Karpas-422 (cell line): ENCODE measurements at regions not wholly inside any gene's neighbourhood (a gene's known extent, or its start where the extent isn't known, plus 50 kb on each side); places are given as distances from the start of the nearest gene placed in this dataset.
"Not testable (repeated sequence)": the region's sequence is repeated elsewhere in the genome, so short reads cannot be mapped to it uniquely, and the experiment has no call there.

Source experiments
- DNase-seq: peaks from one replicate; pipeline ENCODE4 v3.0.0-alpha.2; 2015
- H2AFZ ChIP-seq: fragments of 200-600 bp; sonication (generic); 2 replicates; pipeline ENCODE4 v1.6.1; 2014; ENCODE audit warnings: antibody characterized with exemption, low read length, mixed read lengths
- H3K27ac ChIP-seq: fragments of 200-600 bp; sonication (generic); 2 replicates; pipeline ENCODE4 v1.5.1; 2014; ENCODE audit warnings: mild to moderate bottlenecking, low read length, moderate library complexity
- H3K27me3 ChIP-seq: fragments of 200-600 bp; sonication (generic); 2 replicates; pipeline ENCODE4 v1.6.1; 2014; ENCODE audit warnings: low read length, mixed read lengths
- H3K36me3 ChIP-seq: fragments of 200-600 bp; sonication (generic); 2 replicates; pipeline ENCODE4 v1.6.1; 2014; ENCODE audit warnings: low read length, mixed read lengths; ENCODE audit not compliant: insufficient read depth
- H3K4me1 ChIP-seq: fragments of 200-600 bp; sonication (generic); 2 replicates; pipeline ENCODE4 v1.6.1; 2014; ENCODE audit warnings: mild to moderate bottlenecking, low read length, mixed read lengths
- H3K4me2 ChIP-seq: fragments of 200-600 bp; sonication (generic); 2 replicates; pipeline ENCODE4 v1.6.1; 2014; ENCODE audit warnings: low read length, low read depth, mild to moderate bottlenecking; ENCODE audit not compliant: poor library complexity, severe bottlenecking
- H3K4me3 ChIP-seq: fragments of 200-600 bp; sonication (generic); 2 replicates; pipeline ENCODE4 v1.5.1; 2014; ENCODE audit warnings: mild to moderate bottlenecking, antibody characterized with exemption, low read length, mixed read lengths
- H3K79me2 ChIP-seq: fragments of 200-600 bp; sonication (generic); 2 replicates; pipeline ENCODE4 v1.6.1; 2014; ENCODE audit warnings: mild to moderate bottlenecking, low read length, mixed read lengths
- H3K9ac ChIP-seq: fragments of 200-600 bp; sonication (generic); 2 replicates; pipeline ENCODE4 v1.6.0; 2014; ENCODE audit warnings: low read length
- H3K9me2 ChIP-seq: fragments of 200-600 bp; sonication (generic), shearing (Covaris generic); replicated peaks from 2 replicates; pipeline ENCODE4 v1.6.0; 2014; ENCODE audit warnings: mild to moderate bottlenecking, low read length, moderate library complexity; ENCODE audit not compliant: insufficient read depth
- H3K9me3 ChIP-seq: fragments of 300-700, 200-600 bp; sonication (generic); 2 replicates; pipeline ENCODE4 v1.6.1; 2014; ENCODE audit warnings: low read length, mixed read lengths
- H4K20me1 ChIP-seq: fragments of 200-600 bp; sonication (generic); 2 replicates; pipeline ENCODE4 v1.6.1; 2014; ENCODE audit warnings: mild to moderate bottlenecking, antibody characterized with exemption, low read length, low read depth; ENCODE audit not compliant: insufficient read depth

GRCh38 chr3:134713671-134714070, 62.8 kb upstream of the KY start:
- Histone ChIP-seq H2AFZ (no peak overlapping the region), H3K4me2 (no peak overlapping the region)

GRCh38 chr3:134718726-134719125, 67.9 kb upstream of the KY start:
- H3K4me2 ChIP-seq: no peak overlapping the region
- no peak for DNase-seq
- no peaks in the 10 kb centered on the region for H3K9me3 ChIP-seq
- H3K36me3 ChIP-seq: no peaks in the 10 kb centered on the region
- H3K9ac ChIP-seq: no peak overlapping the region
- no peak overlapping the region for H3K27ac ChIP-seq
- H3K4me1 ChIP-seq: peaks cover 2% of the 10 kb centered on the region; the same call in 1 of the 2 replicates
- H2AFZ ChIP-seq: no peak overlapping the region
- H3K79me2 ChIP-seq: no peaks in the 10 kb centered on the region
- H3K9me2 ChIP-seq: no peaks in the 10 kb centered on the region
- no peak overlapping the region for H3K4me3 ChIP-seq
- H4K20me1 ChIP-seq: no peaks in the 10 kb centered on the region
- no peaks in the 10 kb centered on the region for H3K27me3 ChIP-seq

More at GRCh38 chr3:134713671-134714070, 62.8 kb upstream of the KY start:
- Histone ChIP-seq H3K9me2 (no peaks in the 10 kb centered on the region), H3K79me2 (no peaks in the 10 kb centered on the region), H3K36me3 (no peaks in the 10 kb centered on the region), H3K4me1 (peaks cover 6% of the 10 kb centered on the region), H4K20me1 (no peaks in the 10 kb centered on the region), H3K27me3 (no peaks in the 10 kb centered on the region), H3K27ac (no peak overlapping the region), H3K9me3 (no peaks in the 10 kb centered on the region), H3K9ac (no peak overlapping the region), H3K4me3 (no peak overlapping the region)
- peak; percentile 53 for DNase-seq

GRCh38 chr3:134721214-134721613, 70.4 kb upstream of the KY start:
- DNase-seq: no peak
- H3K9me3 ChIP-seq: no peaks in the 10 kb centered on the region
- H3K4me2 ChIP-seq: no peak overlapping the region
- no peaks in the 10 kb centered on the region for H3K9me2 ChIP-seq
- no peak overlapping the region for H2AFZ ChIP-seq
- no peaks in the 10 kb centered on the region for H3K79me2 ChIP-seq
- H3K36me3 ChIP-seq: no peaks in the 10 kb centered on the region
- no peaks in the 10 kb centered on the region for H4K20me1 ChIP-seq
- H3K4me3 ChIP-seq: no peak overlapping the region
- H3K9ac ChIP-seq: no peak overlapping the region
- no peaks in the 10 kb centered on the region for H3K4me1 ChIP-seq
- no peaks in the 10 kb centered on the region for H3K27me3 ChIP-seq
- no peak overlapping the region for H3K27ac ChIP-seq

GRCh38 chr3:134722969-134723368, 72.1 kb upstream of the EPHB1 start:
- no peaks in the 10 kb centered on the region for H4K20me1 ChIP-seq
- H2AFZ ChIP-seq: no peak overlapping the region

GRCh38 chr3:134729649-134730048, 65.4 kb upstream of the EPHB1 start:
- Histone ChIP-seq H4K20me1 (no peaks in the 10 kb centered on the region), H3K4me3 (no peak overlapping the region), H3K27me3 (no peaks in the 10 kb centered on the region), H3K9me2 (no peaks in the 10 kb centered on the region), H3K27ac (no peak overlapping the region), H3K36me3 (no peaks in the 10 kb centered on the region), H3K79me2 (no peaks in the 10 kb centered on the region), H2AFZ (no peak overlapping the region), H3K9me3 (no peaks in the 10 kb centered on the region), H3K4me2 (no peak overlapping the region), H3K4me1 (no peaks in the 10 kb centered on the region), H3K9ac (no peak overlapping the region)
- DNase-seq: no peak

More at GRCh38 chr3:134722969-134723368, 72.1 kb upstream of the EPHB1 start:
- H3K4me3 ChIP-seq: no peak overlapping the region
- H3K79me2 ChIP-seq: no peaks in the 10 kb centered on the region
- H3K27ac ChIP-seq: no peak overlapping the region
- DNase-seq: no peak
- H3K9ac ChIP-seq: no peak overlapping the region
- no peaks in the 10 kb centered on the region for H3K27me3 ChIP-seq
- no peaks in the 10 kb centered on the region for H3K36me3 ChIP-seq
- no peak overlapping the region for H3K4me2 ChIP-seq
- no peaks in the 10 kb centered on the region for H3K9me3 ChIP-seq
- H3K4me1 ChIP-seq: no peaks in the 10 kb centered on the region
- no peaks in the 10 kb centered on the region for H3K9me2 ChIP-seq

- Histone ChIP-seq H3K9ac (no peak overlapping the region), H3K79me2 (no peaks in the 10 kb centered on the region)
These were observed 57.5 kb upstream of the EPHB1 start for GRCh38 chr3:134737516-134737915.

GRCh38 chr3:134740077-134740476, 55.0 kb upstream of the EPHB1 start:
- not testable (repeated sequence) for H3K4me3 ChIP-seq, H3K9ac ChIP-seq, H3K9me2 ChIP-seq, H3K9me3 ChIP-seq, DNase-seq, H4K20me1 ChIP-seq, H2AFZ ChIP-seq, H3K79me2 ChIP-seq, H3K4me1 ChIP-seq, H3K36me3 ChIP-seq, H3K4me2 ChIP-seq, H3K27ac ChIP-seq, H3K27me3 ChIP-seq

More at GRCh38 chr3:134737516-134737915, 57.5 kb upstream of the EPHB1 start:
- Histone ChIP-seq H3K4me1 (no peaks in the 10 kb centered on the region), H3K9me3 (no peaks in the 10 kb centered on the region), H3K4me2 (no peak overlapping the region), H3K4me3 (no peak overlapping the region), H3K9me2 (no peaks in the 10 kb centered on the region), H4K20me1 (no peaks in the 10 kb centered on the region), H3K36me3 (no peaks in the 10 kb centered on the region), H3K27me3 (no peaks in the 10 kb centered on the region), H3K27ac (no peak overlapping the region), H2AFZ (no peak overlapping the region)
- DNase-seq: no peak

- Histone ChIP-seq H3K27ac (no peak overlapping the region), H3K4me3 (no peak overlapping the region), H2AFZ (no peak overlapping the region), H3K9me3 (no peaks in the 10 kb centered on the region), H3K79me2 (no peaks in the 10 kb centered on the region), H3K9me2 (no peaks in the 10 kb centered on the region), H3K4me1 (no peaks in the 10 kb centered on the region), H3K27me3 (no peaks in the 10 kb centered on the region), H3K36me3 (no peaks in the 10 kb centered on the region), H4K20me1 (no peaks in the 10 kb centered on the region), H3K9ac (no peak overlapping the region), H3K4me2 (no peak overlapping the region)
- no peak for DNase-seq
These were observed 52.9 kb upstream of the EPHB1 start for GRCh38 chr3:134742202-134742601.

GRCh38 chr3:134743006-134743405, 52.1 kb upstream of the EPHB1 start:
- H3K9me3 ChIP-seq: no peaks in the 10 kb centered on the region
- no peaks in the 10 kb centered on the region for H3K79me2 ChIP-seq
- H3K4me2 ChIP-seq: no peak overlapping the region
- no peak overlapping the region for H3K27ac ChIP-seq
- no peaks in the 10 kb centered on the region for H4K20me1 ChIP-seq
- H3K36me3 ChIP-seq: no peaks in the 10 kb centered on the region
- H3K4me3 ChIP-seq: no peak overlapping the region
- H3K4me1 ChIP-seq: no peaks in the 10 kb centered on the region
- no peaks in the 10 kb centered on the region for H3K27me3 ChIP-seq
- H3K9ac ChIP-seq: no peak overlapping the region
- H2AFZ ChIP-seq: no peak overlapping the region
- DNase-seq: no peak
- no peaks in the 10 kb centered on the region for H3K9me2 ChIP-seq
